ENCODE measurements at regions not wholly inside any gene's neighbourhood (a gene's known extent, or its start where the extent isn't known, plus 50 kb on each side); places are given as distances from the start of the nearest gene placed in this dataset.
A peak's percentile ranks its signal among the peaks of the same experiment; 100 is the strongest.

- no peak for TF ChIP-seq CTCF (IDR thresholded peaks at IDR 0.05; ENCODE audit: low read depth, low read length, missing control alignments)
- H3K4me3 ChIP-seq (ENCODE audit: low read depth, low read length) = no peak overlapping the region
- DNase-seq (ENCODE audit: low read depth) = no peak
Measured at GRCh38 chr7:112873831-112874553, 83.8 kb upstream of the TMEM168 start.

- H3K4me3 ChIP-seq (ENCODE audit: low read depth, low read length) = no peak overlapping the region
- DNase-seq (ENCODE audit: low read depth) = peak; percentile 30
- TF ChIP-seq CTCF (IDR thresholded peaks at IDR 0.05; ENCODE audit: low read depth, low read length, missing control alignments) = peak; percentile 95
Measured at GRCh38 chr7:112869111-112869774, 79.0 kb upstream of the TMEM168 start.

GRCh38 chr7:112868609-112869008 lies 78.4 kb upstream of the TMEM168 start:
- no peak for TF ChIP-seq CTCF (IDR thresholded peaks at IDR 0.05; ENCODE audit: low read depth, low read length, missing control alignments)
- no peak for DNase-seq (ENCODE audit: low read depth)
- no peak overlapping the region for H3K4me3 ChIP-seq (ENCODE audit: low read depth, low read length)

GRCh38 chr7:112866424-112866823 lies 76.2 kb upstream of the TMEM168 start:
- no peak overlapping the region for H3K4me3 ChIP-seq (ENCODE audit: low read depth, low read length)
- TF ChIP-seq CTCF (IDR thresholded peaks at IDR 0.05; ENCODE audit: low read depth, low read length, missing control alignments) = no peak
- DNase-seq (ENCODE audit: low read depth) = peak; percentile 50

GRCh38 chr7:112864380-112864779 lies 74.2 kb upstream of the TMEM168 start:
- no peak overlapping the region for H3K4me3 ChIP-seq (ENCODE audit: low read depth, low read length)
- no peak for TF ChIP-seq CTCF (IDR thresholded peaks at IDR 0.05; ENCODE audit: low read depth, low read length, missing control alignments)

GRCh38 chr7:112858838-112859237 lies 68.6 kb upstream of the TMEM168 start:
- no peak for TF ChIP-seq CTCF (IDR thresholded peaks at IDR 0.05; ENCODE audit: low read depth, low read length, missing control alignments)
- DNase-seq (ENCODE audit: low read depth) = no peak
- H3K4me3 ChIP-seq (ENCODE audit: low read depth, low read length) = no peak overlapping the region

More at GRCh38 chr7:112864380-112864779, 74.2 kb upstream of the TMEM168 start:
- DNase-seq (ENCODE audit: low read depth) = no peak

Data from GM12864 (cell line).